GM19452 (cell line): ENCODE measurements at regions not wholly inside any gene's neighbourhood (a gene's known extent, or its start where the extent isn't known, plus 50 kb on each side); places are given as distances from the start of the nearest gene placed in this dataset.
A peak's percentile ranks its signal among the peaks of the same experiment; 100 is the strongest.

ENCODE experiments used
- ATAC-seq: cut with Tn5 transposase; IDR thresholded peaks from one replicate; pipeline ENCODE4 v1.9.1; 2021; ENCODE audit not compliant: unreplicated experiment

DNA sequence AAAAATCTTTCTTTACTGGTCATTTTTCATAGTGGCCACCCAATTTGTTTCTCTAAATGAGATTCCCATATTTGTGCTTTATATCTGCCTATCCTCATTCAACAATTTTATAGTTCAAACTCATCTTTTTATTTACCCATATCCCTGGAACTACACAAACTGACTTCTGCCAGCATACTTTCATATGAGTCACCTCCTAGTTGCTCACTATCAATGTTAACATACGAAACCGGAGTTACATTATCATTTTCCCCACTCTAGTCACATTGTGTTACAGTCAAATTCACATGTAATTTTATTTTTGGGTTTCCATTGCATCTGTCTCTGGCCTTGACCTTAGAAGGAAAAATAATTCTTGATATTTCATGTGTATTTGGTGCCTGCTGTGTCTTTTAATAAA is 499.4 kb downstream of the MAFB start:
- no peak for ATAC-seq

DNA sequence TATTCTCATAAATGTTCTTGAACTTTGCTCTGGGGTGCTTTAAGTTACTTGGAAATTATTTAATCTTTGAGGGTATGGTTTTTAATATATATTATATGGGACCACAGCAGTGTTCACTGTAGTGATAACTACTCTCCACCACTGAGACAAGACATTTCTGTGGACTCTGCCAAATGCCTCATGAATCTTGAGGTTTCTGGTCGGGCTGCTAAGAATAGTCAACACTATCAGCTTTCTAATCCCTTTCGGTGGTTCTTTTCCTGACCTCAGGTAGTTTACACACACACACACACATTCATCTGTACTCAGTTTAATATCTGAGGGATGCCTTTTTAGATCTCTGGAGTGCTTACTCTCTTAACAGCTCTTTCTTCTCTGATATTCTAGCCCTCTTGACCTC is 500.7 kb downstream of the MAFB start:
- no peak for ATAC-seq

- no peak for ATAC-seq
These were observed 502.2 kb downstream of the MAFB start for GRCh38 chr20:40186826-40187225.

DNA sequence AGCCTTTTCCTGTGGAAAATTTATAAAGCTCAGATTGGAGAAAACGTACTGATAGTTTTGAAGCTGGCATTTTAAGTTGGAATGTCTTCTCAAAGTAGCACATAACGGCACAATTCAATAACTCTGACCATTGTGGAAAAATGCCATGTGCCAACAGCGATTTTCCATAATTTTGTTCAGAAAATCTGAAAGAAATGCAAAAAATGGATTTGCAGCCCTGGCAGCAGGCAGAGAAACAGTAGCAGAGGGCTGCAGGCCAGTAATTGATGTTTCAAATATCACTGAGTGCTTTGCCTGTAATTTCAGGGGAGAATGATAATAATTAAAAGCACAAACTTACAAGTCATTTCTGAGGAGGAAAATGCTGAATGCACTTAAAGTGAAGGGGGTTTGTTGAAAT is 507.4 kb downstream of the MAFB start:
- no peak for ATAC-seq

DNA sequence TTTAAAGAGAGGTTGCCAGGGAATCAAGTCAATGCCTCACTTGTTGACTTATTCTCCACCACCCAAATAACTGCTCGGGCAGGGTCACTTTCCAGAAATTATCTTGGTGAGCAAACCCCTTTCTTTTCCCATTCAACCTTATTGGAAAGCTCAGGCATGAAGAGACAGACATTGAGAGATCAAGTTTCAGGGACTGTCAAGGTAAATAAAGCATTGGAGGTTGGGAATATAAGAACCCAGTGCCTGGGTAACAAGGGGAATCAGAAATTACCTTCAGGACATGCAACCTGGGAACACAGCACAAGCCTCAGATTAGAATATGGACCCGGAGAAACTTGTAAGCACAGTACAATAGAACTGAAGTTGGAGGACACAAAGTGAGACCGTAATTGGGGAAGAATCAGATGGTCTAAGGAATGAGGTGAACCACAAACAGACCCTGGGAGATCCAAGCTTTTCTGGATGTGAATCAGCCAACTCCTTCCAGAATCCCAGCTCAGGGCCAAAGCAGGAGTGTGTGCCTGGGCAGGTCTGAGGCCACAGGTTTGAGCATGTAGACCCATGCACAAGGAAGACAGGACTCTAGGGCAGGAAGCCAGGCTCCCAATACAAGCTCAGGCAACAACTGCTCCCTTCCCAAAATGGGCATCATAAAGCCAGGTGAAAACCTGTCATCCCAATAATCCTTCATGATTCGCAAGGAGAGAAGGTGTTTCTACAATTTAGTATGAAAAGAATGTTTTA is 512.8 kb downstream of the MAFB start:
- ATAC-seq, result no peak

DNA sequence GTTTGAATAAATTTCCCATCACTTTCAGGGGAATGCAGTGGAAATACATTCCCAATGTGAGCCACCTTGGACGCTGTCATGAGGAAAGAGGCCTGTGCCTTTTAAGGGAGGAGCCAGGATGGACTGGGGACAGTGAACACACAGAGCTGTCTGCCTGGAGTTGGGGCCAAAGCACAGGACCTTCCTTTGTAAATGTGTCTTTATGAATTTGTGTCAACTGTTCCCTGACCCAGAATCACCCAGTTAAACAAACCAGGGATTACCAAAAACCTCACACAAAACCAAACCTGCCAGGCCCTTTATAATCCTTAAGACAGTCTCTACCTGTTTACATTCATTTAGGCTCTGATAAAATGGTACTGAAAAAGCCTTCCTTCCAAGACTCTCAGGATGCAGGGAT is 513.7 kb downstream of the MAFB start:
- no peak for ATAC-seq

DNA sequence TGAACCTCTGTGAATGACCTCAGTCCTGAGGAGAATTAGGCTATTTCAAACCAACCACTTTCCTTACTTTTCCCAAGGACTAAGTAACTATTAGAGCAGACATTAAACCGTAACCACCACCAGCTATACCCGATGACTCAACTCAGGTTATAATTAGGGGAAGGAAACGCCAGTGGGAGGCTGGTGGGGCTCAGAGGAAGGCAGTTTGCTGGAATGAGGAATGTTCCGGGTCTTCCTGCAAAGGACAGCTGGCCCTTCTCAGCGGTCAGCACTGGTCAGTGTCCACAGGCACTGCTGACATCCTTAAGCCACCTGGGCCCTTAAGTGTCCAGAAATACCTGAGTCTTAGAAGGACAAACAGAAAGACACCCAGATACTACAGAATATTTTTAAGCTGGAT is 515.2 kb downstream of the MAFB start:
- no peak for ATAC-seq

DNA sequence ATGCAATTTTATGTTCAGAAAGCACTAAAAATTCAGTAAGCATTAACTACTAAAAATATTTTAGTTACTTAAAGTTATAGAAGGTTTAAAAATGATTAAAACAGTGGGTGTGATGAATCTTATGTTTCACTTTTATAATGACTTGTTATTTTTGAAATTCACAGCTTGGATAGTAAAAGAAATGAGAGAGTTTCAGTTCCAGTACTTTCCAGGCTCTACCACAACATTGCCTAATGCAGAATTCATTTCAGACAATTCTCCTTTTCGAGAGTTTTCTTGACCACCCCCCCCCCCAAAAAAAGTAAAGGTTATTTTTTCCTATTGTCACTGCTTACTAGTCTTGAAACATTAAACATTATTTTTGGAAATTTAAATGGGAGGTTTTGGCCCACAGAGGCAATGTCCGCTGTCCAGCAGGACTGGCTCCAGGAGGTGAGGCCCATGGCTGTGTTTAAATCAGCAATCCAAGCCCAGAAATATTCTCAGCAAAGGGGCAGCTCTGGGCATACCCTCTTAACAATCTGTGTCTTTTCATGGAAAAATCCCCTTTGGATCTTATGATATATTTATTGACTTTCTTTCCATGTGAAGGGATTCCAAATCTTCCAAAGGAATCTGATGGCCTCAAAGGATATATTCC is 519.9 kb downstream of the MAFB start:
- ATAC-seq, result no peak

DNA sequence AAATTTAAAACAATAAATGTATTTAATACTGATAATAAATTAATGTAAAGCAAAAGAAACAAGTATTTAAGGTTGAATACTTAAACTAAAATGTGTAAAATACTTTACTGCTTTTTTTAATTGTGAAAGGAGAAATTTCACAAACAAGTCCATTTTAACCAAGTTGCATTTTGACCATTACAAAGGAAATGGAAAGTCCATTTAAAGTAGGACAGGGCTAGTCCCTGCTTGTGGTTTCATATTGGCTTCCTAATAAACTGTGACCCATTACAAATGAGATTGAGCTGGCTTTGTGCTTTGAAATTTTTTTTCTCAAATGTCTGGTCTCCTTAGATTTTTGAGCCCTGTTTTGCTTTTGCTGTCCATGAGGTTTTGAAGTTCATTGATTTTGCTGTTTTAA is 527.6 kb downstream of the MAFB start:
- ATAC-seq, result no peak

GRCh38 chr20:40160097-40160550 is 528.9 kb downstream of the MAFB start:
- ATAC-seq, result no peak

- ATAC-seq, result no peak
These were observed 529.8 kb downstream of the MAFB start for GRCh38 chr20:40159276-40159675.

DNA sequence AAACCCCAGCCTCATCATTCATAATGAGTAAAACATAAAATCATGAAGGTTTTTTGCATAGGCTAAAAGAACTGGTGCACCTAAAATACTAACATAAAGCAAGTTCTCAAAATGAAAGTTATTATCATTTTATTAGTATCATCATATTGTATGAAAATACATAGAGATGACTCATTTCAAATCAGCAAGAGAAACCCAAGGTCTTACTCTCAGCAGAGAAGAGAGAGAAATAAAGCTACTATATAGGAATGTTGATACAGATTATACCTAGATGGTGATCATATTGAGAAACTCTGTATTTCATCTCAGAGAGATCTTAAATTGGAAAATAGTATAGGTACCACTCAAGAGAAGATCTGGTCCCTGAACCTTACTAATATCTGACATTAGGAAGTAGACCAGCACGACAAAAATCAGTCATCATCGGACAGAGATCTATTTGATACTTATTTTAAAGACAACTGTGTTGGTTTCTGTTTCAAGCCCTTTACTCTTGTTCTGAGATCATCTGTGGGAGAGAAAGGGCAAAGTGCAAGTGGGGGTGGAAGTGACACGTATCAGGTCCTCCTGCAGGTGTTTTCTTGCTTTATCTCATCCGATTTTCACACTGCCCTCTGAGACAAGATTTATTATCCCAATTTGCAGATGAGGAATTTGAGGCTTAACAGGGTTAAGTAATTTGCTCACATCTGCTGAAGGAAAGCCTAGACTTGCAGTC is 532.3 kb downstream of the MAFB start:
- peak; percentile 93 for ATAC-seq

- no peak for ATAC-seq
These were observed 534.5 kb downstream of the MAFB start for GRCh38 chr20:40154514-40154913.

DNA sequence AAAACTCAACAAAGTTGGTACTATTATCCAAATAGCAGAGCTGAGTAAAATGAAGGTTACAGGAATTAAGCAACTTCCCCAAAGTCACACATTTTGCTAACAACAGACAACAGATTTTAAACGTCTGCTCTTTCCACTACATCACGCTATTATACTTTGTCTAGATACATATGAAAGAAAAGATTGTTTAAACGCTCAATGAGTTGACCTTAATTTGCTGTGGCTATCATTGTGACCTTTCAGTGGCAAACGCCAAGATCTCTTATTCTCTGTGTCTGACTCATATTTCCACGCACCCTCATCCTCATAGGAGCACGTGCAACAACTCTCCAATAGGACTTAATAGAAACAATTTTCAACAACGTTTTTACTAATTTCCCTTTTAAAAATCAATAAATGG is 540.1 kb downstream of the MAFB start:
- no peak for ATAC-seq

DNA sequence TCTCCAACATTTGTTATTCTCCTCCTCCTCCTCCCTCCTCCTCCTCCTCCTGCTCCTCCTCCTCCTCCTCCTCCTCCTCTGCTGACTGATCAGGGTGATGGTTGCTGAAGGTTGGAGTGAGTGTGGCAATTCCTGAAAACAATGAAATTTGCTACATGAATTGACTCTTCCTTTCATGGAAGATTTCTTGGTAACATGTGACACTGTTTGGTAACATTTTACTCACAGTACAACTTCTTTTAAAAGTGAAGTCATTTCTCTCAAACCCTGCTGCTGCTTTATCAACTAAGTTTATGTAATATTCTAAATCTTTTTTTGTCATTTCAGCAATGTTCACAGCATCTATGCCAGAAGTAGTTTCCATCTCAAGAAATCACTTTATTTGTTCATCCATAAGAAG is 543.0 kb downstream of the MAFB start:
- ATAC-seq, result no peak

DNA sequence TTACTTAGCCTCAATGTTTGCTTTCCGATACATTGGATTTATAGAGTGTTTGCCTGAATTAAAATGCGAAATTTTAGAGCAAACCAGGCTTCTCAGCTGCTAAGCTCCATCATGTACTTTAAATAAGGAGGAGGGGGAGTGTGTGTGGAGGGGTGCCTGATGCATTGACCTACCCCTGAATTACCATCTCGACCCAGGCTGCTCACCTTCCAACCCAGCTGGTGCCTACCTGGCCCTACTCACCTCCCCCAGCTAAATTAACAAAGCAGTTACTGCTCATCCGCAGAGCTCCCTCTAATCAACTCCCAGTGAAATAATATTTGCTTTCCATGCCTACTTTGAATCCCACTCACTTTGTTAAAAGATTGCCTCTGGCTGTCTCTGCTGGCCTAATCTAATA is 544.5 kb downstream of the MAFB start:
- no peak for ATAC-seq

- no peak for ATAC-seq
These were observed 554.9 kb downstream of the MAFB start for GRCh38 chr20:40134176-40134575.

- no peak for ATAC-seq
These were observed 568.2 kb downstream of the MAFB start for GRCh38 chr20:40120827-40121226.

DNA sequence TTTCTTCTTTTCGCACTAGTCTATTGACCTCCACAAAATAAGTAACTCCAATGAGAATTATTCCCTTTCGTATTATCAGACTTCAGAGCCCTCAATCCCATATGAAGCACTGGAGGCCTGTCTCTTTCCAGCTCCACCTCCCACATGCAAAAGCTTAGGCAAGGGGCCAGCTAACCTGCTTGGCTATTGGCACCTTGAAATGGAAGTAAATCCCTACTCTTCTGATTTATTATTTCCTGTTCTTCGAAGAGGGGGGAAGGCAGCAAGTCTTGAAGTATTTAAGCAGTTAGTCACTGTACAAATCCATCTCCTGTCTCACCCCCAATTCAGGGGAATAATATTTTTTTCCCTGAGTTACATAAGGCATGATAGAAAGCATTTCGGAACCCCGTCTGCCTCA is 577.8 kb downstream of the MAFB start:
- ATAC-seq, result no peak

GRCh38 chr20:40110311-40110831 is 578.7 kb downstream of the MAFB start:
- ATAC-seq, result no peak

- ATAC-seq, result no peak
These were observed 579.9 kb downstream of the MAFB start for GRCh38 chr20:40109136-40109535.

DNA sequence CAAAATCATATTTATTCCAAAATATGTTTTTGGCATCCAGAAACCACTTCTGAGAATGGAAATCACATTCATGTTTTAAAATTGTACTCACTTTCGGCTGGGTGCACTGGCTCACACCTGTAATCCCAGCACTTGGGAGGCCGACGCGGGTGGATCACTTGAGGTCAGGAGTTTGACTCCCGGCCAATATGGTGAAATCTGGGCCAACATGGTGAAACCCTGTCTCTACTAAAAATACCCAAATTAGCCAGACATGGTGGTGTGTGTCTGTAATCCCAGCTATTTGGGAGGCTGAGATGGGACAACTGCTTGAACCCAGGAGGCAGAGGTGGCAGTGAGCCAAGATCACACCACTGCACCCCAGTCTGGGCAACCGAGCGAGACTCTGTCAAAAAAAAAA is 580.7 kb downstream of the MAFB start:
- no peak for ATAC-seq
